Omental fat pad (tissue), 3 donors: ENCODE measurements at regions not wholly inside any gene's neighbourhood (a gene's known extent, or its start where the extent isn't known, plus 50 kb on each side); places are given as distances from the start of the nearest gene placed in this dataset.

Source experiments
- ATAC-seq: fragments of 150-250 bp; one replicate; pipeline ENCODE4 v1.9.1; 2016; ENCODE audit warnings: mild to moderate bottlenecking, moderate library complexity; ENCODE audit not compliant: low FRiP score
- DNase-seq: peaks from one replicate; pipeline ENCODE4 v3.0.0-alpha.2; 2019; ENCODE audit warnings: low spot score
- TF ChIP-seq, protein P1 (sequence below), 3 donors: fragments of 450-650 bp; IDR thresholded peaks; one replicate each; pipeline ENCODE4 v1.5.1; 2016 to 2017; ENCODE audit warnings: antibody characterized with exemption in 3 of 3, mild to moderate bottlenecking in 3 of 3, moderate library complexity in 2 of 3

DNA sequence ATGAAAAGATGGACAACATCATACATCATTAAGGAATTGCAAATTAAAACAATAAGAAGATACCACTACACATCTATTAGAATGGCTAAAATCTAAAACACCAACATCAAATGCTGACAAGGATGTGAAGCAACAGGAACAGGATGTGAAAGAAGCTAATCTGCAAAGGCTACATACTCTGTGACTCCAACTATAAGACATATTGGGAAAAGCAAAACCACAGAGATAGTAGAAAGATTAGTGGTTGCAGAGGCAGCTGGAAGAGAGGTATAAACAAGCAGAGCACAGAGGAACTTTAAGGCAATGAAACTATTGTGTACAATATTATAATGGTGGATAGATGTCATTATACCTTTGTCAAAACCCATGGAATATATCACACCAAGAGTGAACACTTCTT is 393.7 kb upstream of the RAB6C start:
- TF ChIP-seq, protein P1, sequence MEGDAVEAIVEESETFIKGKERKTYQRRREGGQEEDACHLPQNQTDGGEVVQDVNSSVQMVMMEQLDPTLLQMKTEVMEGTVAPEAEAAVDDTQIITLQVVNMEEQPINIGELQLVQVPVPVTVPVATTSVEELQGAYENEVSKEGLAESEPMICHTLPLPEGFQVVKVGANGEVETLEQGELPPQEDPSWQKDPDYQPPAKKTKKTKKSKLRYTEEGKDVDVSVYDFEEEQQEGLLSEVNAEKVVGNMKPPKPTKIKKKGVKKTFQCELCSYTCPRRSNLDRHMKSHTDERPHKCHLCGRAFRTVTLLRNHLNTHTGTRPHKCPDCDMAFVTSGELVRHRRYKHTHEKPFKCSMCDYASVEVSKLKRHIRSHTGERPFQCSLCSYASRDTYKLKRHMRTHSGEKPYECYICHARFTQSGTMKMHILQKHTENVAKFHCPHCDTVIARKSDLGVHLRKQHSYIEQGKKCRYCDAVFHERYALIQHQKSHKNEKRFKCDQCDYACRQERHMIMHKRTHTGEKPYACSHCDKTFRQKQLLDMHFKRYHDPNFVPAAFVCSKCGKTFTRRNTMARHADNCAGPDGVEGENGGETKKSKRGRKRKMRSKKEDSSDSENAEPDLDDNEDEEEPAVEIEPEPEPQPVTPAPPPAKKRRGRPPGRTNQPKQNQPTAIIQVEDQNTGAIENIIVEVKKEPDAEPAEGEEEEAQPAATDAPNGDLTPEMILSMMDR (IDR thresholded peaks at IDR 0.05), result no peak
- no peak for DNase-seq
- no peak for ATAC-seq

DNA sequence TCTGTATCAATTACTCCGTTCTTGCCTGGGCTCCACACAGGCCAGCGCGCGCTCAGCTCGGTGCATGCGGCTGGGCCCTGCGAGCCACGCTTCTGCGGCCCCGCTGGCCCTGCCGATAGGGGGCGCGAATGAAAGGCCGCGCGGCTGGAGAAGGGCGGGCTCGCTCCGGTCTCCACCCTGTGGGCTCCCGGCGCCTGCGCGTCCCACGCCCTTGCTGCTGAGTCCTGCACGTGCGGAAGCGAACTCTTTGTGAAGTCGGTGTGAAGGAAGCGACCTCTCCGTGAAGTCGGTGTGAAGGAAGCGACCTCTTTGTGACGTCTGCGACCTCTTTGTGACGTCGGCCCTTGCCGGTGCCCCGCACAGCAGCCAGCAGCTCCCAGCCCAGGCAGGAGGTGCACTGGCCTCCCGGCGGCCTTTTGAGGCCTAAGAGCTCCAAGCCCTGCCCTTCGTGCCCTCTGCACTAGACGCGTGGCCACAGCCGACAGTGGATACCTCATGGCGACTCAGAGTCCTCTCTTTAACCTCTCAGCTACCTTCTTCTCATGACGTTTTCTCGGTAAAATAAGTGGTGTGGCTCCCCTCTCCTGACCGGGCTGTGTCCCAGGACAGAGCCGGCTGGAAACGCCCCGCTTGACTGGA is 391.9 kb upstream of the RAB6C start:
- TF ChIP-seq, protein P1 (IDR thresholded peaks at IDR 0.05), result no peak
- ATAC-seq, result no peak
- DNase-seq, result no peak

DNA sequence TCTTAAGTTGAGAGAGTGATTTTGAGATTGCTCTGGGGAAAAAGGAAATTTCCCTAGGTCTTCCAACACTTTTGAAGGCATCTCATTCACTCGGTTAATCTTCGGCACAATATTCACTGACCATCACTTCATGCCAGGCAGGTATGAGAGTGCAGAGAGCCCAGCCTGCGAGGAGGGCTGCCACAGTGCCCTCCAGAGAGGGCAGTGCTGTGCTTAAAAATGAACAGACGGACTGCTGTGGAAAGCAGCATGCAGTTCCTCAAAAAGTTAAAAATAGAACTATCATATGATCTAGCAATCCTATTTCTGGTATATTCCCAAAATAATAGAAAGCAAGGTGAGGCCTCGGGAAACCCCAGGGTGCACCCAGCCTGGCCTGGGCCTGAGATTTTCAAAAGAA is 374.9 kb upstream of the RAB6C start:
- no peak for ATAC-seq
- no peak for DNase-seq
- TF ChIP-seq, protein P1 (IDR thresholded peaks at IDR 0.05), result no peak

DNA sequence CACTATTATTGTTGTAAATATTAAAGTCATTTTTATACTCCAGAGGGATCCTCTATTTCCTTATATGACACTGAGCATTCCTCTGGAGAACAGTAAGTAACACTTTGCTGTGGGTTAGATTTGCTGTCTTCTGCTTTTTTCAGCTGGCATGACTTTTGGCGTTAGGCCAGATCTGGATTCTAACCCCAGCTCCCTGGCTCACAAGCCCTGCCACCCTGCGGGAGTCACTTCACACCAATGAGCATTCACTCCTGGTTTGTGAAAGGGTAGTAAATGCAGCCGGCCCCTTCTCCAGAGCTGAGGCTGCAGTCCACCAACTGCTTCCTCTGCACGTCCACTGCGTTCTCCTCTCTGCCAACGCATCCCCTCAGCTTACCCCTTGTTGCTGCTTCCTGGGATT is 373.8 kb upstream of the RAB6C start:
- TF ChIP-seq, protein P1 (IDR thresholded peaks at IDR 0.05), result no peak
- DNase-seq (no peak), ATAC-seq (no peak)

DNA sequence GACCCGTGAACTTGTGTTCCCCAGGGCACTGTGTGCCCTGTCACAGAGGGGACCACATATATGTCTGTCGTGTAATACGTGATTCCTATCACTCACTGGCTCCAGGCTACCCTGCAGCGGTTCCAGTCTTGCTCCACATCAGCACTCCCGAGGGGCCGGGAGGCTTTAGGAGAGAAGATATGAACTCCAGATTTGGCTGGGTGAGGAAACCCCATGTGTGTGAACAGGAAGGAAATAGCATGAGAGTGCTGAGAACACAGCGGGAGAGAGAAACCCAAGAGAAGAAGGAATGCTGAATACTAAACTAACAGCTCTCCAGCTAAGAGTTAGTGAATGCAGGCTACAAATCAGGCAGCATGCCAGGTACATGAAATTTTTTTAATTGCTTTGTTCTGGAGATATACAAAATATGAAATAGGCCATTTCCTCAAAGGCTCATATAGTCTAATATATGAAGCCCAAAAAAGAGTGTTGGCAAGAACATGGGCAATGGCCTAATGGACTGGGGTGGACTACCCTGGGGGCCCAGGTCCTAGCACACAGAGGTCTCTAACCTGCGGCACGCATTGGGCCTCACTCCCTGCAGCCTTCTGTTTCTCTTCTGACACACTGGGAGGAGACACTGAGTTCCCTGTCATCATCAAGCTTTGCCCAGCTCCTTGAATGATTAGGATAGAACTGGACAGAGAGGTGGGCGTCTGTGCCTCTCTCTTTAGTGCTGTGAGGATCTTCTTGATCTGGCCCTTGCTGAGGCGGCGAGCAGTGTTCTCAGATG is 372.8 kb upstream of the RAB6C start:
- DNase-seq, result no peak
- TF ChIP-seq, protein P1 (IDR thresholded peaks at IDR 0.05), result no peak
- ATAC-seq, result no peak

DNA sequence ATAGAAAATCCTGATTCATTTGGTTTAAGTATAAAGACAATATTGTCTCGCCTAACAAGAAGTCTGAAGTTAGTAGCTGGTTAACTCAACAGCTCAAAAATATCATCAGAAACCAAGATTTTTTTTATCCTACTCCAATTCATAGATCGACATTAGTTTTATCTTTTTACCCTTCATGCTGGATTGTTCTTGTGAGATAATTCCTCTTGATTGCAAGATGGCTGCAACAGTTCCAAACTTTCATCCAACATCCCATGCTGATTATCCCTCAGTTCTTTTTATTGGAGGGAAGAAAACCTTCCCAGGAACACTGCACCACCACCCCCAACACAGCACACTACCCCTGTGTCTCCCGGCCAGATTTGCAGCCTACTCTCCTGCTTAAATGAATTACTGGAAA is 370.2 kb upstream of the RAB6C start:
- DNase-seq, result no peak
- no peak for ATAC-seq
- TF ChIP-seq, protein P1 (IDR thresholded peaks at IDR 0.05), result no peak

DNA sequence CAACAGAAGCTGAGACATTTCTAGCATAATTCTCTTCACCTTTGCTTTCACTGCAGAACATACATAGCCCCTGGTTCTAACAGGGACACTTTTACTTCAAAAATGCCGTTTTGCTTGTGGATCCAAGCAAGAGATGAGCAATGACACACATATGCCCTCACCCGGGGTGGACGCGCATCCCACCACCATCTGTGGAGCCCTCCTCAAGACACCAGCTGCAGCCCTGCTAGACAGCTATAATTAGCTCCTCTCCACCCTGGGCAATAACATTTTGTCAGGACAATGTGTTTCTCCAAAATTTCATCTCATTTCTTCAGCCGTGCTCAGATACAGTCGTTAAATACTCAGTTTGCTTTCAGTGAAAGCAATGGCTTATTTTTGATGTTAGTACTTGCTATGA is 368.7 kb upstream of the RAB6C start:
- TF ChIP-seq, protein P1 (IDR thresholded peaks at IDR 0.05), result no peak
- ATAC-seq, result no peak
- DNase-seq, result no peak
